ENCODE measurements at regions not wholly inside any gene's neighbourhood (a gene's known extent, or its start where the extent isn't known, plus 50 kb on each side); places are given as distances from the start of the nearest gene placed in this dataset.

GRCh38 chr13:63492604-63493003 is 2077.0 kb upstream of the PCDH20 start:
- no CpG with 5 or more reads among the region's 2 CpGs for WGBS (ENCODE audit: extremely low coverage, insufficient read length, low lambda C conversion rate)

More at GRCh38 chr13:63492604-63493003, 2077.0 kb upstream of the PCDH20 start:
- Histone ChIP-seq H4K8ac (replicated peaks; ENCODE audit: insufficient read length, low read depth, low read length) (no peak overlapping the region), H3K23me2 (ENCODE audit: insufficient read length, low read depth, low read length, poor library complexity, severe bottlenecking) (no peaks in the 10 kb centered on the region), H2AK5ac (ENCODE audit: insufficient read length, low read length) (no peak overlapping the region), H3K56ac (ENCODE audit: insufficient read length, low read depth, low read length) (no peak overlapping the region), H3K4me2 (ENCODE audit: insufficient read depth, insufficient read length, low read length) (no peak overlapping the region), H3K23ac (ENCODE audit: insufficient read length, low read depth, low read length) (no peak overlapping the region), H3K18ac (ENCODE audit: insufficient read length, low read depth, low read length) (no peak overlapping the region), H3K9ac (ENCODE audit: extremely low read depth, insufficient read length, low read length) (no peak overlapping the region), H4K91ac (ENCODE audit: insufficient read length, low read depth, low read length) (no peak overlapping the region), H3K79me2 (ENCODE audit: insufficient read depth, low read length) (no peaks in the 10 kb centered on the region), H3K27me3 (ENCODE audit: insufficient read depth, low read length) (no peaks in the 10 kb centered on the region), H3K79me1 (ENCODE audit: insufficient read depth, low read depth, low read length, poor library complexity, severe bottlenecking) (no peaks in the 10 kb centered on the region), H2BK15ac (ENCODE audit: low read depth, low read length) (no peak overlapping the region), H3T11ph (ENCODE audit: low read length) (no peak overlapping the region), H3K4ac (ENCODE audit: low read depth, low read length) (no peak overlapping the region), H2BK20ac (ENCODE audit: low read depth, low read length, poor library complexity, severe bottlenecking) (no peak overlapping the region), H2AFZ (ENCODE audit: low read length) (no peak overlapping the region), H3K4me1 (ENCODE audit: insufficient read depth, low read length) (no peaks in the 10 kb centered on the region), H2BK12ac (ENCODE audit: insufficient read length, low read depth, low read length) (no peak overlapping the region), H3K9me3 (ENCODE audit: control insufficient read depth, low read depth, low read length) (no peaks in the 10 kb centered on the region), H4K20me1 (ENCODE audit: control insufficient read depth, insufficient read depth, insufficient read length) (no peaks in the 10 kb centered on the region), H2BK5ac (ENCODE audit: insufficient read length, low read length) (no peak overlapping the region), H3K14ac (ENCODE audit: insufficient read depth, low read length) (no peak overlapping the region), H4K5ac (ENCODE audit: insufficient read length, low read depth, low read length) (no peak overlapping the region), H2BK120ac (ENCODE audit: low read depth, low read length, poor library complexity, severe bottlenecking) (no peak overlapping the region), H3K27ac (ENCODE audit: insufficient read length, low read depth, low read length) (no peak overlapping the region)
- H3K9me3 Mint-ChIP-seq = no peaks in the 10 kb centered on the region
- H3K4me3 Mint-ChIP-seq = no peak overlapping the region
- no peak for TF ChIP-seq CTCF (conservative IDR thresholded peaks at IDR 0.05)
- no peak for DNase-seq
- H3K36me3 Mint-ChIP-seq (ENCODE audit: insufficient read depth in 1 of 3, low read depth in 3 of 3) = no peaks in the 10 kb centered on the region
- H3K27ac Mint-ChIP-seq = no peak overlapping the region
- no peaks in the 10 kb centered on the region for H3K27me3 Mint-ChIP-seq (ENCODE audit: low read depth)
- H3K4me1 Mint-ChIP-seq = no peaks in the 10 kb centered on the region
